Left ventricle myocardium superior (tissue), 1 donor: ENCODE measurements at regions not wholly inside any gene's neighbourhood (a gene's known extent, or its start where the extent isn't known, plus 50 kb on each side); places are given as distances from the start of the nearest gene placed in this dataset.

Experiments
- ATAC-seq: fragments of 200-7000 bp; cut with Tn5 transposase; one replicate; pipeline ENCODE4 v1.9.1; 2020; ENCODE audit warnings: mild to moderate bottlenecking, moderate library complexity
- DNase-seq: peaks from one replicate; pipeline ENCODE4 v3.0.0-alpha.2; 2020
- intact Hi-C: fragments of 100-400 bp; cut with micrococcal nuclease; formaldehyde crosslinking; loops from one replicate; pipeline ENCODE4 v1.11.0; 2022
- donor health status: DM: no; HTN: yes; CAD: no; lungs with severe emphysema.

DNA sequence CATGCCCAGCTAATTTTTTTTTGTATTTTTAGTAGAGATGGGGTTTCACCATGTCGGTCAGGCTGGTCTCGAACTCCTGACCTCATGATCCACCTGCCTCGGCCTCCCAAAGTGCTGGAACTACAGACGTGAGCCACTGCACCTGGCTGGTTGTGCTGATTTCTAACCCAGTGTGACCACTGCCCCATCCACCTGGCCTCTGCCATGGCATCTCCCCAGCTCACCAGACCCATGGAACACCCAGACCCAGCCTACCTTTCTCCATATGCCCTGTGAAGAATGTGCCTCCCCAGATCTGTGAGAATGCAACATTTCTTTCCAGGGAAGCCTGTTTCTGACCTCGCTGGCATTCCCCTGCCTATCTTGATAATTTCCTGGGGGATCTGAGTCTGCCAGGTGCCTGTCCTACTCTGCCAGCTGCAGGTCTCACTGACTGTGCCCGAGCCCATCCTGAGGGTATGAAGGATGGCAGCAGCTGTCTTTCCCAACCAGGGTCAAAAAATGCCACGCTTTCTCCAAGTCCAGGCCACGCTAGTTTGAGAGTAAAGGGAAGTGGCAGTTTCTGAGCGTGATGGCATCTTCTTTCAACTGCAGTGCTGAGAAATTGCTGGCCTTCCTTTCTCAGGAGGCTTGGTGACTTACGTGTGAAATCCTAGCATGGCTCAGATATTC lies 324.4 kb upstream of the ZNF32 start:
- DNase-seq, result no peak
- no peak for ATAC-seq
- intact Hi-C loops, result no loop called here

DNA sequence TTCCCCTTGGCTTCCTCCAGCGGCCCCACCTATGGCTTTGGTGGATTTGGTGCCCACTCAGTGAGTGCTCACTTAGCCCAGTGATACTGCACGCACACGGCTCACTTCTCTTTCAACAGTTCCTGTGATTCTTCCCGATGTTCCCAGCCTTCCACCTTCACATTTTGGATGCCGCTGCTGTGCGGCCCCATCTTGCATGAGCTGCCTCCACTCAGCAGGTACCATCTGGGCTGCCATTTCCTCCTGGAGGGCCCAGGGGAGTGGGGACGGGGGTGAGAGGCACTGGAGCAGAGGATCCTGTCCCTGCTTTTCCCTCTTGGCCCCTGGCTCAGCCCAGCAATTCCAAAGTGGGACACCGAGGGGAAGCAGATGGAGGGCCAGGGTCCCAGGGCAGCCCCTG lies 323.3 kb upstream of the ZNF32 start:
- ATAC-seq, result no peak
- DNase-seq, result no peak
- intact Hi-C loops, result no loop called here

DNA sequence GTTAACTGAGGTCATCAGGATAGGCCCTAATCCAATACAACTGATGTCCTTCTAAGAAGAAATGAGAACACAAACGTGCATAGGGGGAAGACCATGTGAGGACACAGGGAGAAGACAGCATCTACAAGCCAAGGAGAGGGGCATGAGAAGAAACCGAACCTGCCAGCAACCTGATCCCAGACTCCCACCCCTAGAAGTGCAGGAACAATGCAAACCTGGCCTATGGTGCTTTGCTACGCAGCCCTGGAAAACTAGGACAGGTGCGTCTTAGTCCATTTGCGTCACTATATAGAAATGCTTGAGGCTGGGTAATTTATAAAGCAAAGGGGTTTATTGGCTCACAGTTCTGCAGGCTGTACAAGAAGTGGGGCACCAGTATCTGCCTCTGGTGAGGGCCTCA lies 322.6 kb upstream of the ZNF32 start:
- ATAC-seq (no peak), DNase-seq (no peak)
- intact Hi-C loops, result no loop called here

GRCh38 chr10:43970717-43971116 lies 322.0 kb upstream of the ZNF32 start:
- DNase-seq (no peak), ATAC-seq (no peak)
- intact Hi-C loops, result no loop called here

GRCh38 chr10:43970018-43970698 lies 321.5 kb upstream of the ZNF32 start:
- ATAC-seq, result no peak
- intact Hi-C loops, result no loop called here
- DNase-seq, result no peak

DNA sequence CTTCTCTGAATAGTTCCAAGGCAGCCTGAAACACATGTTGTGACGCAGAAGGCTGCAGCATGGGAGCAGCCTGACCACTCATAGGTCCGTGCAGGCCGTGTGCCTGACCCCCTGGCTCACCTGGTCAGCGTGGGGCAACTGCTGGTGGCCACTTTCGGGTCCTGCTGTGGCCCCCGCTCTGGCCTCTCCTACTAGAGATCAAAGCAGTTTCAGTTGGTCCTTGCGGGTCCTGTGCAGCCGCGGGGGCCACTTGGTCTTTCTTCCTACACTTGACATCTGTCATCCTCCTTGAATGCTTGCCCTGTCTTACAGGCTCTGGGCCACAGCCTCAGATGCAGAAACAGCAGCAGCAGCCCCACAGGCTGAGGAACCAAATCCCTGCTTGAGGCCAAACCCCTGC lies 320.8 kb upstream of the ZNF32 start:
- ATAC-seq (no peak), DNase-seq (no peak)
- intact Hi-C loops, result no loop called here

DNA sequence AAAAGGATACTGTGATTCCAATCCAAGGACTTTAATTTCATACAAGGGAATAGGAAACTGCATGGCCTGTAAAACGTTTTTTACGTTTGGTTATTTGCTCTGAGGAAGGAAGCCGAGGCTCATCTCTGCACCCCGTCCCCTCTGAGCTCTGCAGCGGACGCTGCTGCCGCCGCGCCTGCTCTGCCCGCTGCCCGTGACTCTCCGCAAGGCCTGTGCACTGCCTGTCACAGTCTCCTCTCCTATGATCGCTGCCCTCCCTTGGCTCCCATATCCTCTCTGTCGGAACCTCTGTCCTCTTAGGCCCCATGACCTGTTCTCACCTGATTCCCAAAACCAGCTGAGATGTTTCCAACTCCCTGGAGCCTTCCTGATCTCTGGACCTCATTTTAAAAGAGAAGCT lies 320.3 kb upstream of the ZNF32 start:
- ATAC-seq, result no peak
- intact Hi-C loops, result no loop called here
- DNase-seq, result no peak

GRCh38 chr10:43968076-43968475 lies 319.4 kb upstream of the ZNF32 start:
- intact Hi-C loops, result no loop called here
- no peak for ATAC-seq
- no peak for DNase-seq

GRCh38 chr10:43966571-43966965 lies 317.9 kb upstream of the ZNF32 start:
- no peak for ATAC-seq
- no peak for DNase-seq
- intact Hi-C loops, result no loop called here

GRCh38 chr10:43965918-43966570 lies 317.4 kb upstream of the ZNF32 start:
- no peak for DNase-seq
- no peak for ATAC-seq
- intact Hi-C loops, result no loop called here

DNA sequence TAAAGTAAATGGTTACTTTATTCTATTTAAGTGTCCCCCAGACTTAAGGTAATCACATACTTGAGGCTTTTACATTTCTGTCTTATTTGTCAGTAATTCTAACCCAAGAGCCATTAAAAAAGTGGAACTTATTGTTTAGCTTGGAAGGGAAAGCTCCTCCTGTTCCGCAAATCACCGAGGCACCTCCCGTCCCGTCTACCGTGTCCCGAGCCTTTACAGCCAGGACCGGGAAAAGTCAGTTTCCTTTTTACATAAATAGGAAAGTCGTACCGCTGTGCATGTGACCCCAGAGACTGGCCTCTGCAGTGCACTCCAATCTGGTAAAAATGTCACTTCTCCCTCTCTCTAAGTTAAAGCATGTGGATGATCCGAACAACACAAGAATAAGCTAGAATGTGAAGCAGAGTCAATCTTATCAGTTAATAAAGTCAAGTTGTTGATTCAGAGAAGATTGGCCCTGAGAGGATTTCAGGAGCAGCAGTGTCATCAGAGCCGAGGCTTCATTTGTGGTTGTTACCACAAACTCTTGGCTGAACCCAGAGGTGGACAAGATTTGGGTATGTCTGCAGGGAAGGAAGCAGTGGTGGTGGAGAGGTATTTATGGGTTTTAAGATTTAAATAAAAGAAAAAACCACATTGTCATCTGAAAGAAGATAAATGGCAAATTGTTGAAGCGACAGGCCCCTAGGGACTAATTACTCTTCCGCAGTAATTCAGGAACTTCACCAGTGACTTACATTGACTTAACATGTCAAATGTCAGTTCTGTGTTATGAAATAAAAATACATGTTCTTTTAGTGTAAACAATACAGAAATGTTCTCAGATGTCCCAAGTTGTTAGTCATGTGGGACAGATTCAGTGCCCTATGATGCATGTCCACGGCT lies 316.6 kb upstream of the ZNF32 start:
- DNase-seq (no peak), ATAC-seq (peak; percentile 76)
- intact Hi-C loops, result no loop called here

DNA sequence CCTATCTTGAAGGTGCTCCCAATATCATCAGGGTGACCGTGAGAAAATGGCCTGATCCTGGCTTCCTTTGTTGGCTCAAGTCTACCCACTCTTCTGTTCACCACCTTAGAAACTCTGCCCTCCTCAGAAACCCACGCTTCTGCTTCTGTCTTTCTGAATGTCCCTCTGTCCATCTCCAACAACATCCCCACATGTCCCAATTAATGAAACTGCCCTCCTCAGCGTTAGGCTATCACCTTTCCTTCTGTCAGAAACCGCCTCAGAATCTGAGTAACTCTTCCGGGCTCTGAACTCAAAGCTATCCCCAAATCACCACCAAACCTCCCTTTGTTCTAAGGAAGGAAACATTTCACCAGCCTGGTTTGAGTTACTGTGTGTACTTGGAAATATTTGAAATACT lies 315.8 kb upstream of the ZNF32 start:
- intact Hi-C loops, result no loop called here
- ATAC-seq, result no peak
- DNase-seq, result no peak

- DNase-seq, result no peak
- intact Hi-C loops, result no loop called here
- no peak for ATAC-seq
These were observed 315.2 kb upstream of the ZNF32 start for GRCh38 chr10:43963793-43964425.

- ATAC-seq (no peak), DNase-seq (no peak)
- intact Hi-C loops, result no loop called here
These were observed 314.7 kb upstream of the ZNF32 start for GRCh38 chr10:43963379-43963778.

DNA sequence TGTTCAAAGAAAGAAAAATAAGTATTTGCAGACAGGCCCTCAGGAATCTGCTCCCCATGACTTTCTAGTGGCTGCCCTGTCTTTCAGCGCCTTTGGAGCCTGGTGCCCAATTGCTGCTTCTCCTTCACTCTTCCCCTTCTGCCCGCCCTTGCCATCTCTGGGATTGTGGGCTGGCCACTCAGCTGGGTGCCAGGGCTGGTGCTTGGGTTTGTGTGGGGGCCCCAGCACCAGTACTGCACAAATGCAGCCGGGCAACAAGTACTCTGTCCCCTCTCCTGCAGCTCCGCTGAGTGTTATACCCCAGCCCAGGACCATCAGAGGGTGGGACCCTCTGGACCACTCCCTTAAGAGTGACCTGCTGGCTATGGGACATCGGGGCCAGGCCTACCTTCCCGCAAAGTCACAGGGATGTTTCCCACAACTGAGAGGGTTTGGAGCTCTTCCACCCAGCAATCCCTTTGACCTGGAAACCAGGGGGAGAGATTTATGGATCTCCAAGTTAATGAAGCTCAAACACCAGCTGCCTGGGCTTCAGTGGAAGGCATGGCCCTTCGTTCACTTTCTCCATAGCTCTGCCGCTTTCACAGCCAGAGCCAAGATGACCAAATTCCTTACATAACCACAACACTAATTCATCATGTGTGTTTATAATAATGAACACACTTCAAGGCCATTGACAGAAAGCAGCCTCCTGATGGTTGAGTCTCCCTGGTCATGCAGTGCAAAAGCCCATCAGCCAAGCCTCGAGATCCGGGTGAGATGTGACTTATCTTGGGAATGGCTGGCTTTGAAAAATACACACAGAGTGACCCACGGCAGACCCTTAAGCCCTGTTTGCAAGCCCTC lies 313.9 kb upstream of the ZNF32 start:
- intact Hi-C loops, result no loop called here
- DNase-seq, result no peak
- ATAC-seq, result no peak

DNA sequence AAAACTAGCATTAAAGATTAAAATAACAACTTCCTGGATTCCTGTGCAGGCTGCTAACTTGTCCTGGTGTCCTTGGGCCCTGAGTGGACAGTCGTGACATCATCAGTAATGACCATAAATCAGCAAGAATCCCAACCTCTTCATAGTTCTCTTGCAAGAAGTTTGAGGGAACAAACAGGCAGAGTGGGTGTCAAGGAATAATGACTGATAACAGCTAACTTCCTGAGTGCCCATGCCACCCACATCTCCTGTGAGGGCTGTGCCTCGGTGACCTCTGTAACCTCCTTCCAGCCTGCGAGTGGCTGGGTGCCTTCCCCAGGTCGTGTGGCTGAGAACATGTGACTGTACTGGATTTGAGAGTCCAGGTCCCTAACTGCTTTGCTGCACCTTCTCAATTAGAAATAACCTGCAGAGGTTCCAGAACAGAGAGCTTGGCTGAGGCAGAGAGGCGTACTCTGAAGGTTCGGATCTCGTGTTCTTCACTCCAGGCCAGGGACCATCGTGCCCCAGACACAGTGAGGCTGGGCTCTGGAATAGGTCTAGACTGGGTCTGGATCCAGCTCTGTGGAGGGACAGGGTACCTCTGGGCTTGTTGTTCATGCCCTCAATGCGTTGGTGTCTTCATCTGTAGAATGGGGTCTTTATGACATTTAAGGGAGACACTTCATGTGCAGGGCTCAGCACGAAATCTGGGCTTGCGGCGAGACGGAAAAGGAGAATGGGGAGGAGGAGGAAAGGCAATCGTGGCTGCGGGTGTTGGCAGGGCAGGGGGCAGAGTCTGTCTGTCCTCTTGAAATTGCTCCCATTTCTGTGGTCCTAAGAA lies 313.1 kb upstream of the ZNF32 start:
- intact Hi-C loops, result no loop called here
- ATAC-seq (peak; percentile 47), DNase-seq (no peak)

GRCh38 chr10:43960981-43961380 lies 312.3 kb upstream of the ZNF32 start:
- intact Hi-C loops, result no loop called here
- DNase-seq (no peak), ATAC-seq (peak; percentile 30)

- no peak for ATAC-seq
- intact Hi-C loops, result no loop called here
These were observed 311.8 kb upstream of the ZNF32 start for GRCh38 chr10:43960477-43960876.

More at GRCh38 chr10:43960477-43960876, 311.8 kb upstream of the ZNF32 start:
- no peak for DNase-seq
